ENCODE measurements at regions not wholly inside any gene's neighbourhood (a gene's known extent, or its start where the extent isn't known, plus 50 kb on each side); places are given as distances from the start of the nearest gene placed in this dataset.

GRCh38 chr4:41384992-41385391 is 128.3 kb downstream of the UCHL1 start:
- TF ChIP-seq MAX (IDR thresholded peaks at IDR 0.05; ENCODE audit: insufficient read depth, insufficient read length) (no peak), CTCF (IDR thresholded peaks at IDR 0.05; ENCODE audit: extremely low read depth in 1 of 2, insufficient read depth in 1 of 2, low read depth in 1 of 2, low read length in 2 of 2) (no peak), POLR2A (IDR thresholded peaks at IDR 0.05; ENCODE audit: low read depth, low read length) (peak; percentile 49), EZH2 (IDR thresholded peaks at IDR 0.05; ENCODE audit: borderline replicate concordance, low read depth, low read length, severe bottlenecking) (no peak), FOS (IDR thresholded peaks at IDR 0.05; ENCODE audit: borderline replicate concordance, insufficient read depth, low read length) (peak; percentile 8), MYC (IDR thresholded peaks at IDR 0.05; ENCODE audit: low read depth, low read length) (no peak), POLR2AphosphoS5 (IDR thresholded peaks at IDR 0.05; ENCODE audit: insufficient read depth, low read depth, low read length) (peak; percentile 55), JUN (IDR thresholded peaks at IDR 0.05; ENCODE audit: borderline replicate concordance, insufficient read depth, insufficient read length, low read depth) (peak; percentile 48)

Measured in endothelial cell of umbilical vein (primary cell).